ENCODE measurements at regions not wholly inside any gene's neighbourhood (a gene's known extent, or its start where the extent isn't known, plus 50 kb on each side); places are given as distances from the start of the nearest gene placed in this dataset.

GRCh38 chr4:100042235-100042634 is 92.2 kb upstream of the H2AZ1 start:
- intact Hi-C loops (cut with DNase I; ENCODE audit: low total_unique reads) = no loop called here
- DNase-seq = no peak
- H3K27ac ChIP-seq = no peak overlapping the region
- H3K36me3 ChIP-seq = no peaks in the 10 kb centered on the region
- H3K4me1 ChIP-seq = no peaks in the 10 kb centered on the region
- in situ Hi-C loops (cut with MboI; ENCODE audit: low pct_ligation_motif_present in 1 of 4, low pct_unique_long_range_greater_than_20kb in 1 of 4, low sequenced_read_pairs in 3 of 4) = no loop called here
- no peaks in the 10 kb centered on the region for H3K27me3 ChIP-seq
- WGBS, 2 donors (ENCODE audit: low coverage in 1 of 2) = 66 to 71% methylated on average over 2 of the region's 2 CpGs
- H3K4me3 ChIP-seq = no peak overlapping the region
- TF ChIP-seq POLR2A (IDR thresholded peaks at IDR 0.05) = no peak
- no peak for TF ChIP-seq EP300 (IDR thresholded peaks at IDR 0.05; ENCODE audit: low read depth)
- no peak for TF ChIP-seq POLR2AphosphoS5 (IDR thresholded peaks at IDR 0.05)
- H3K9me3 ChIP-seq = no peaks in the 10 kb centered on the region

GRCh38 chr4:100041646-100042045 is 91.6 kb upstream of the H2AZ1 start:
- WGBS, 2 donors (ENCODE audit: low coverage in 1 of 2) = 90 to 95% methylated on average over 2 to 4 of the region's 4 CpGs
- no peaks in the 10 kb centered on the region for H3K9me3 ChIP-seq
- DNase-seq = no peak
- no peak overlapping the region for H3K4me3 ChIP-seq
- H3K36me3 ChIP-seq = no peaks in the 10 kb centered on the region
- intact Hi-C loops (cut with DNase I; ENCODE audit: low total_unique reads) (no loop called here), in situ Hi-C loops (cut with MboI; ENCODE audit: low pct_ligation_motif_present in 1 of 4, low pct_unique_long_range_greater_than_20kb in 1 of 4, low sequenced_read_pairs in 3 of 4) (no loop called here)
- no peak for TF ChIP-seq POLR2A (IDR thresholded peaks at IDR 0.05)
- no peak for TF ChIP-seq POLR2AphosphoS5 (IDR thresholded peaks at IDR 0.05)
- TF ChIP-seq, protein P1, sequence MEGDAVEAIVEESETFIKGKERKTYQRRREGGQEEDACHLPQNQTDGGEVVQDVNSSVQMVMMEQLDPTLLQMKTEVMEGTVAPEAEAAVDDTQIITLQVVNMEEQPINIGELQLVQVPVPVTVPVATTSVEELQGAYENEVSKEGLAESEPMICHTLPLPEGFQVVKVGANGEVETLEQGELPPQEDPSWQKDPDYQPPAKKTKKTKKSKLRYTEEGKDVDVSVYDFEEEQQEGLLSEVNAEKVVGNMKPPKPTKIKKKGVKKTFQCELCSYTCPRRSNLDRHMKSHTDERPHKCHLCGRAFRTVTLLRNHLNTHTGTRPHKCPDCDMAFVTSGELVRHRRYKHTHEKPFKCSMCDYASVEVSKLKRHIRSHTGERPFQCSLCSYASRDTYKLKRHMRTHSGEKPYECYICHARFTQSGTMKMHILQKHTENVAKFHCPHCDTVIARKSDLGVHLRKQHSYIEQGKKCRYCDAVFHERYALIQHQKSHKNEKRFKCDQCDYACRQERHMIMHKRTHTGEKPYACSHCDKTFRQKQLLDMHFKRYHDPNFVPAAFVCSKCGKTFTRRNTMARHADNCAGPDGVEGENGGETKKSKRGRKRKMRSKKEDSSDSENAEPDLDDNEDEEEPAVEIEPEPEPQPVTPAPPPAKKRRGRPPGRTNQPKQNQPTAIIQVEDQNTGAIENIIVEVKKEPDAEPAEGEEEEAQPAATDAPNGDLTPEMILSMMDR (IDR thresholded peaks at IDR 0.05) = no peak
- no peak for TF ChIP-seq EP300 (IDR thresholded peaks at IDR 0.05; ENCODE audit: low read depth)
- no peaks in the 10 kb centered on the region for H3K27me3 ChIP-seq
- H3K4me1 ChIP-seq = no peaks in the 10 kb centered on the region
- H3K27ac ChIP-seq = no peak overlapping the region

DNA sequence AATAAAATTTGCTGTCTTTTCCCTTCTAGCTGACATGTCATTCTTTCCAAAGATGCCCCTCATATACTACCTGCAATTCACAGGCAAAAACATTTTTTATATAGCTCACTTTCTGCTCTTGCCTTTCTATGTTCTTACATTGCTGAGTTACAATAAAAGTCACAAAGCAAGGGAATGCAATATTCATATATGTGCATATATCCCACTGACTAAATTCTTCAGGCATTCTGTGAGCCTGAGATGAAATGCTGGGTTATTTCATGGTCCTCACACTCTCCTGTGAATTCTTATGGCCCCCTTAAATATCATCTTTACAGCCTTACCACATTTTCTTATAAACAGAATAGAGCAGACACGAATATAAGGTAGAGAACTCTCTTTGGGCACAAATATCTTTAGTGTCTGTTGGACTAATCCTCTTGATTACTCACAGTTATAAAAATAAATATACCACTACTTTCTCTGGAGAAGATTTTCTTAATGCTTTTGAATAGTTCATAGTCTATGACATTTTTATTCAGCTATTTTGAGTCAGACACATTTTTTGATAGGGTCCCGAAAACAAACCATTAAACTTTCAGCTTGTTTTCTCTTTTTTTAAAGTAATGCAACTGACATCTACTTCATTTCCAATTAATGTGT is 84.1 kb upstream of the H2AZ1 start:
- H3K9me3 ChIP-seq = no peaks in the 10 kb centered on the region
- intact Hi-C loops (cut with DNase I; ENCODE audit: low total_unique reads) (no loop called here), in situ Hi-C loops (cut with MboI; ENCODE audit: low pct_ligation_motif_present in 1 of 4, low pct_unique_long_range_greater_than_20kb in 1 of 4, low sequenced_read_pairs in 3 of 4) (no loop called here)
- TF ChIP-seq EP300 (IDR thresholded peaks at IDR 0.05; ENCODE audit: low read depth) (no peak), POLR2AphosphoS5 (IDR thresholded peaks at IDR 0.05) (no peak), POLR2A (IDR thresholded peaks at IDR 0.05) (no peak)
- H3K27ac ChIP-seq = no peak overlapping the region
- H3K27me3 ChIP-seq = no peaks in the 10 kb centered on the region
- no peaks in the 10 kb centered on the region for H3K36me3 ChIP-seq
- no peak for DNase-seq
- H3K4me3 ChIP-seq = no peak overlapping the region
- 61 to 69% methylated on average over 2 of the region's 2 CpGs for WGBS, 2 donors (ENCODE audit: low coverage in 1 of 2)
- no peaks in the 10 kb centered on the region for H3K4me1 ChIP-seq

DNA sequence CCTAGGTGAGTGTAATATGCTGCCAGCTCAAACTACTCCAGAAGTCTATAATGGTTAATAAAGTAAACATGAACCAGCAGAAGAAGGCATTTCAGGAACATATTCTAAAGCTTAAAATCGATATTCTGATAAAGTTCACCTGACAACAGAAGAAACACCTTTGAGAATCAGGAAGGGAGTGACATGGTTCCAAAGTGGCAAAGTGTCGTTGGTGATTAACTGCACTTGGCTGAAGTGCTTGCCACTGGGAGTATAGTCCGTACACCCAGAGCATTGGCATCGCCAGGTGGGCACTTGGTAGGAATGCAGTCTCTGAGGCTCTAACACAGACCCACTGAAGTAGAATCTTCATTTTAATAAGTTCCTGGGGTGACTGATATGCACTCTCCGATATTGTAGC is 76.0 kb upstream of the H2AZ1 start:
- DNase-seq = no peak
- intact Hi-C loops (cut with DNase I; ENCODE audit: low total_unique reads) = no loop called here
- 75 to 92% methylated on average over 4 to 5 of the region's 5 CpGs for WGBS, 2 donors (ENCODE audit: low coverage in 1 of 2)

DNA sequence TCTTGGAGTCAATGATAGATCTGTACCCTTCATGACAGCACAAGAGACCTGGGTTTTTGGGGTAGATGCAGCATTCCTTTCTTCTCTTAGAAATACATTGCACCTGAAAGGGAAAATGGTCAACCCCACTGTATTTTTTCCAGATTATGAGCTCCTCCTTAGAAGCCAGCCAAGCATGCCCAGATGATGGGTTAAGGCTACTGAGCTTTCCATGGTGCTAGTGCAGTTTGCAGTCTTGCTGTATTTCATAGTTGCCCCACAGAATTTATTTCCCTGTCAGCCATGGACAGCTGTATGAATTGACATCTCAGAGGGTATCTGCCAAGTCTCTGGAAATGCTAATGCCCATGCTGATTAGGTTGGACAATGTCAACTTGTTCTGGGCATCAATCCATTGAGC is 73.7 kb upstream of the H2AZ1 start:
- no peaks in the 10 kb centered on the region for H3K36me3 ChIP-seq
- no peaks in the 10 kb centered on the region for H3K27me3 ChIP-seq
- in situ Hi-C loops (cut with MboI; ENCODE audit: low pct_ligation_motif_present in 1 of 4, low pct_unique_long_range_greater_than_20kb in 1 of 4, low sequenced_read_pairs in 3 of 4) (no loop called here), intact Hi-C loops (cut with DNase I; ENCODE audit: low total_unique reads) (no loop called here)
- DNase-seq = no peak
- H3K4me3 ChIP-seq = no peak overlapping the region
- peaks cover 0 to 2% of the 10 kb centered on the region in 2 donors for H3K9me3 ChIP-seq
- no peak overlapping the region for H3K27ac ChIP-seq
- no peaks in the 10 kb centered on the region for H3K4me1 ChIP-seq
- no peak for TF ChIP-seq EP300 (IDR thresholded peaks at IDR 0.05; ENCODE audit: low read depth)
- TF ChIP-seq, protein P1 (IDR thresholded peaks at IDR 0.05) = no peak

More for the DNA sequence above, 76.0 kb upstream of the H2AZ1 start:
- TF ChIP-seq POLR2AphosphoS5 (IDR thresholded peaks at IDR 0.05) (no peak), EP300 (IDR thresholded peaks at IDR 0.05; ENCODE audit: low read depth) (no peak), POLR2A (IDR thresholded peaks at IDR 0.05) (no peak)
- TF ChIP-seq, protein P1 (IDR thresholded peaks at IDR 0.05) = no peak
- no peak overlapping the region for H3K27ac ChIP-seq
- no peaks in the 10 kb centered on the region for H3K36me3 ChIP-seq
- no peak overlapping the region for H3K4me3 ChIP-seq
- no peaks in the 10 kb centered on the region for H3K27me3 ChIP-seq
- H3K9me3 ChIP-seq = peaks cover 0 to 2% of the 10 kb centered on the region in 2 donors
- H3K4me1 ChIP-seq = no peaks in the 10 kb centered on the region
- in situ Hi-C loops (cut with MboI; ENCODE audit: low pct_ligation_motif_present in 1 of 4, low pct_unique_long_range_greater_than_20kb in 1 of 4, low sequenced_read_pairs in 3 of 4) = no loop called here
